GM12874 (cell line): ENCODE measurements at regions not wholly inside any gene's neighbourhood (a gene's known extent, or its start where the extent isn't known, plus 50 kb on each side); places are given as distances from the start of the nearest gene placed in this dataset.

Source experiments
- TF ChIP-seq, protein P1 (sequence below): IDR thresholded peaks from 2 replicates; pipeline ENCODE4 v1.5.1; 2011; ENCODE audit warnings: low read depth, mild to moderate bottlenecking, control low read depth, low read length, moderate library complexity; ENCODE audit not compliant: insufficient read depth

GRCh38 chr11:121358760-121359159 is 66.2 kb downstream of the SC5D start:
- TF ChIP-seq, protein P1, sequence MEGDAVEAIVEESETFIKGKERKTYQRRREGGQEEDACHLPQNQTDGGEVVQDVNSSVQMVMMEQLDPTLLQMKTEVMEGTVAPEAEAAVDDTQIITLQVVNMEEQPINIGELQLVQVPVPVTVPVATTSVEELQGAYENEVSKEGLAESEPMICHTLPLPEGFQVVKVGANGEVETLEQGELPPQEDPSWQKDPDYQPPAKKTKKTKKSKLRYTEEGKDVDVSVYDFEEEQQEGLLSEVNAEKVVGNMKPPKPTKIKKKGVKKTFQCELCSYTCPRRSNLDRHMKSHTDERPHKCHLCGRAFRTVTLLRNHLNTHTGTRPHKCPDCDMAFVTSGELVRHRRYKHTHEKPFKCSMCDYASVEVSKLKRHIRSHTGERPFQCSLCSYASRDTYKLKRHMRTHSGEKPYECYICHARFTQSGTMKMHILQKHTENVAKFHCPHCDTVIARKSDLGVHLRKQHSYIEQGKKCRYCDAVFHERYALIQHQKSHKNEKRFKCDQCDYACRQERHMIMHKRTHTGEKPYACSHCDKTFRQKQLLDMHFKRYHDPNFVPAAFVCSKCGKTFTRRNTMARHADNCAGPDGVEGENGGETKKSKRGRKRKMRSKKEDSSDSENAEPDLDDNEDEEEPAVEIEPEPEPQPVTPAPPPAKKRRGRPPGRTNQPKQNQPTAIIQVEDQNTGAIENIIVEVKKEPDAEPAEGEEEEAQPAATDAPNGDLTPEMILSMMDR: no peak

DNA sequence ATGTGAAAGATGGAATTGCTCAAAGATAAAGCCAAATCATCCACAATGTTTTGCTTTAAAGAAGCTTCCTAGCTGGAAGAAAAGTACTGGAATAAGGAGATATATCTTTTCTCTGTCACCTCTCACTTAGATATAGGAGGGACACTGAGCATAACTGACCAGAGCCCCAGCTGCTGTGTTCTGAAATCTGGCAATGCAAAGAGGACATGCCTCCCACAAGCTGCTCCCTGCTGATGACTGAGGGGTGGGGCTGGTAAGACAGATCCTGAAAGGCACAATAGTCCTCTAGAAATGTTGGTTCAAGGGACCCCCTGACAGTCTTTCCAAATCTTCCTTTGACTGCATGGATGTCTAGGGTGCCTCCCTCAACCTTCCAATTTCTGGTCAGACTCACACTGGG is 67.0 kb downstream of the SC5D start:
- TF ChIP-seq, protein P1: no peak

DNA sequence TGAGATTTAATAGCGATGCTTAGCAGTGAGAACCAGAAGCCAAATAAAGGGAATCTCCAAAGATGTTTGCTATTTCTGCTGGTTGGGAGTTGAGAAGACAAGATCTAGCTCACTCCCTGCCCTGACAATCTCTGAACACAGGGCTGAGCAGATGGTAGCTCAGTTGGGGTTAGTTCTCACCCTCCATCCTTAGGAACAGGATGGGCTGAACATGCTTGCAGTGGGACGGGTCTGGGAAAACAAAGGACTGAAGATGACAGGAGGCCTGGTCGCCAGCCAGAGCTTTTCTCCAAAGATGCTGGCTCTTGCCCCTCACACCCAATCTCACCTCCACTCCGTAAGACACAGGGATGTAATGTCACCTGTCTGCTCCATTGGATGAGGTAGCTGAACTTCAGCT is 72.7 kb downstream of the SC5D start:
- TF ChIP-seq, protein P1: no peak

GRCh38 chr11:121366038-121366437 is 73.5 kb downstream of the SC5D start:
- TF ChIP-seq, protein P1: no peak

DNA sequence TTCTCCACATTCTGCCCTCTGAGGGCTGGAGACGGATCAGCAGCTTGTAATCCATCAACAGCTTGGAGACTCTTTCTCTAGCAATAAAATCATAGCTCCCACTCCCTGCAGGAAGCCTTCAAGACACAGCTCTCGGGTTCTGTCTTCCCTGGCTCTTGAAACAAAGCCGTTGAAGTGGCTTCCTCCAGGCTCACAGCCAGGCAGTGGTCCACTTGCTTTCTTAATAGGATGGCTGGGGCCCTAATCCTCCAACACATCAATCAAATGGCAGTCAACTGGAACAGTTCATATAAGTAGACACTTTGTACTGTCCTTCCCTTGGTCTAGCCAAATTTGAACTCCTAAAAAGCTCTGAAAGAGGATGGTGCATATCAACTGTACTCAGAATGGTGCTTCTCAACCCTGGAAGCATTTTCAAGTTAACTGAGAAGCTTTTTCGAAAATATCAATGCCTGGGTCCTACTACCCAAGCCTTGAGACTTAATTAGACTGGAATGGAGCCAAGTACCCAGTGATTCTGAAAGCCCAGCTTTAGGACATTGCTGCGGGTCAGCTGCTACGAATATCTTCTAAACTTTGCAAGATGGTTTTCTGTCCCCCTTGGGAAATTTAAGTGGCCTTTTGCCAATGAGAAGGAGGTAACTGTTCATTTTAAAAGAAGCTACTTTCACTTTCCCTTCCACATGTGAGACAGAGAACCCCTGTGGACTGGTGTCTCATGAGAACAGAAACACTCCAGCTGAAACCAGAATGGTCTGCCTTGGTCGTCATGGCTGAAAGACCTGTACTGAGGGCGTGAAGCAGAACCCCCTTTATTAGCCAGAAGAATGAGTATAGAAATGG is 74.7 kb downstream of the SC5D start:
- TF ChIP-seq, protein P1: no peak

DNA sequence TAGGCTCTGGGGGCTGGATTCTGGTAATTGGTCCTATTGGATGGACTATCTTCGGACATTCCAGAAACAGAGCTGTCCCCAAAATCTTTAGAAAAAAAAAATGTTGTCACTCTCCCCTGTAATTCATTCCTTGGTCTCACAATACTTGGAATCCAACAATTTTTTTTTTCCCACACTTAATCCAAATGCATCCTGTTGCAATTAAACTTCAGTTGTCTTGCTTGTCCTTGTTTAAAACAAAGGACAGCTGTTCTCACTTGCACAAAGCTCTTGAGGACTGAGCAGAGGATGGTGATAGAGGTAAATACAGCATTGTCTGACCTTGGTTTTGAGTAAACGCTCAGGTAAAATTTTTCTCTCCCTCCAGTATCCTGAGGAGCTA is 75.3 kb downstream of the SC5D start:
- TF ChIP-seq, protein P1: no peak

DNA sequence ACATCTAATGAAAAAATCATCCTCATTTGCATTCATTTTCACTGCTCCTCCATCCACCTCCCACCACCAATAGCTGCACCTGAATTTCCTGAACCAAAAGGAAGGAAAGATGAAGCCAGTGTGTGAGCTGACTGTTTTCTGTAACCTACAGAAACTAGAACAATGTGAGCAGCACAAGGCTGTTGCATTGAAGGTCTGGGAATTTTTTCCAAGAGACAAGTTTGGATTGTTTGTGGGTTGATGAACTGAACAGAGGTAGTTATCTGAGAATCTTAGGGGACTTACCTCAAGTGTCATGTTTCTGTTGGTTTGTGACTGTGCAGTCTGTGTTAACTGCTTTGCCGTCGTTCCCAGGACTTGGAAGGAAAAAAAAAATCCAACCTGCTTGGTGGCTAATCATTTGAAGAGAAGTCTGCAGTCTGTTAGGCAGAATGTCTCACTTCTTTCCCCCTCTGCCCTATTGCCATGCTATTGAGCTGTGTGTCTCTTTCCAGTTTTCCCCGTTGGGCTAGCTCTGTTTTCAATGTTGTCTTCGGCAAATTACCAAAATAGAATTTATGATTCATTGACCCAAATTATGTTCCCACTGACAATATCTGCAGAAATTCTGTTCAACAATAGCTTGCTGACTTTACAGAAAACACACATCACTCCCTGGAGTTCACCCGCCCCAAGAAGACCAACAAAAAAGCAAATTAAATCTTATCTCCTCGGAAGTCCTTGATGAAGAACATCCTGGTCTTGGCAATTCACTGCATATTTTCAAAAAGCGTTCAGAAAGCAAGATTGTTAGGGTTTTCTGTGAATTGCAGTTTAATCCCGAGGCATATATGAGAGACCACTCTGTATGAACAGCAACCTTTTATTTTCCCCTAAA is 76.0 kb downstream of the SC5D start:
- TF ChIP-seq, protein P1: no peak
